HepG2 (cell line): ENCODE measurements at regions not wholly inside any gene's neighbourhood (a gene's known extent, or its start where the extent isn't known, plus 50 kb on each side); places are given as distances from the start of the nearest gene placed in this dataset.

ENCODE experiments used
- BHLHE40 ChIP-seq: IDR thresholded peaks from 2 replicates; pipeline ENCODE4 v1.6.1; 2011; ENCODE audit warnings: low read length, improper control_type of control experiment
- GMEB1 ChIP-seq: sonication (generic); formaldehyde crosslinking; IDR thresholded peaks from 2 replicates; pipeline ENCODE4 v1.5.1; 2020; ENCODE audit warnings: missing genetic modification reagents, mild to moderate bottlenecking, borderline replicate concordance
- GTF3A ChIP-seq: sonication (generic); formaldehyde crosslinking; conservative IDR thresholded peaks from 2 replicates; pipeline ENCODE4 v1.4.0; 2020; ENCODE audit warnings: mild to moderate bottlenecking, missing genetic modification reagents
- MAFK ChIP-seq, 2 experiments: IDR thresholded peaks in 1 of 2; conservative IDR thresholded peaks in 1 of 2; 2 replicates each; pipeline ENCODE4 v1.6.1; 2011; ENCODE audit warnings: improper control_type of control experiment in 2 of 2, low read length in 2 of 2
- ZNF563 ChIP-seq: sonication (generic); formaldehyde crosslinking; IDR thresholded peaks from 2 replicates; pipeline ENCODE4 v1.8.0; 2022; ENCODE audit warnings: mild to moderate bottlenecking, moderate library complexity, missing genetic modification reagents

GRCh38 chrX:82711457-82711856 is 796.6 kb upstream of the POU3F4 start:
- TF ChIP-seq ZNF563 (CRISPR knock-in tag): no peak
- no peak for TF ChIP-seq GMEB1 (CRISPR knock-in tag)
- no peak for TF ChIP-seq MAFK (conservative IDR thresholded peaks at IDR 0.05 in 1 of 2, IDR thresholded peaks at IDR 0.05 in 1 of 2; ENCODE audit: low read length in 2 of 2)
- TF ChIP-seq GTF3A (CRISPR knock-in tag): no peak
- TF ChIP-seq BHLHE40: no peak
